ENCODE measurements at regions not wholly inside any gene's neighbourhood (a gene's known extent, or its start where the extent isn't known, plus 50 kb on each side); places are given as distances from the start of the nearest gene placed in this dataset.
A peak's percentile ranks its signal among the peaks of the same experiment; 100 is the strongest.
"Not testable (repeated sequence)": the region's sequence is repeated elsewhere in the genome, so short reads cannot be mapped to it uniquely, and the experiment has no call there.

- H3K4me3 ChIP-seq (replicated peaks; ENCODE audit: low read depth, low read length); DNase-seq (ENCODE audit: low read depth): not testable (repeated sequence)
Observed at GRCh38 chr1:273772-274171, 177.7 kb downstream of the OR4F29 start.

- TF ChIP-seq CTCF (IDR thresholded peaks at IDR 0.05; ENCODE audit: low read length, missing control alignments): peak; percentile 39
- peak; percentile 74 for DNase-seq (ENCODE audit: low read depth)
- H3K4me3 ChIP-seq (replicated peaks; ENCODE audit: low read depth, low read length): not testable (repeated sequence)
Observed at GRCh38 chr1:267815-268214, 183.7 kb downstream of the OR4F29 start.
